NCI-H2196 treated with DMSO at 0.1 percent for 48 hours (cell line): ENCODE measurements at regions not wholly inside any gene's neighbourhood (a gene's known extent, or its start where the extent isn't known, plus 50 kb on each side); places are given as distances from the start of the nearest gene placed in this dataset.
"Not testable (repeated sequence)": the region's sequence is repeated elsewhere in the genome, so short reads cannot be mapped to it uniquely, and the experiment has no call there.

Source experiments
- DNase-seq: peaks from one replicate; lab custom pipeline; 2025; ENCODE audit not compliant: unreplicated experiment; lab: John Stamatoyannopoulos, UW

- DNase-seq, result no peak
Measured at GRCh38 chr9:71514344-71514975, 253.9 kb downstream of the CEMIP2 start.

DNA sequence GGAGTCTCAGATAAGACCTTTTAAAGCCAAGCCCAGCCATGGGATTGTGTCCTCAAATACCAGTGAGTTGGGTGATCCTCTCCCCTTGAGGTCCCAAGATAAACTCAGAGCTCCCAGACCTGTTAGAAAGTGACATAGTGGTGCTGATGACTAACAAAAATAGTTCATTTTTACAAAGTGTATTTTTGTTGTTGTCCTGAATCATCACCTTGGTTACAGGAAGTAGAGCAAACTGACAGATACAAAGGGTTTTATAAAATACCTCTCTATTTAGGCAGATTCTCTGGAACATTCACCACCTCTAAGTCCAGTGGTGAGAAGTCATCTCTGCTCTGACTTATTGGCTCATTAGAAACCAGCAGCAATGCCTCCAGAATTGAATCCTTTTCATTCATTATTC, 259.3 kb downstream of the CEMIP2 start:
- no peak for DNase-seq

DNA sequence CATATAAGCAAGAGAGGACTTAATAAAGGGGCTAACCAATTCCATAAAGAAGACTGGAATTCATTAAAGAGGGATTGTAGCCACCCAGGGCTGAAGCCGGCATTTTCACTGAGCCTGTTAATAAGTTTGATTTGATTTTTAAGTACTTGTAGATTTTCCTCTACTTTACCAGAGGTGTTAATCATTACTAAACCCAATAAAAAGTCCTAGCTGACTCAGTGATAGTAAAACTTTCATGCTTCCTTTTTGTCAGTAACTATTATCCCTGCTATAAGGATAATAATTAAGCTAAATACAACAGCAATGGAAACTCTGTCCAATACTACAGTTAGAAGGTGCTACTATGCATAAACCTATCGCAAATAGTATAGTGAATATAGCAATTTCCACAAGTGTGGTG, 260.2 kb downstream of the CEMIP2 start:
- DNase-seq, result not testable (repeated sequence)

DNA sequence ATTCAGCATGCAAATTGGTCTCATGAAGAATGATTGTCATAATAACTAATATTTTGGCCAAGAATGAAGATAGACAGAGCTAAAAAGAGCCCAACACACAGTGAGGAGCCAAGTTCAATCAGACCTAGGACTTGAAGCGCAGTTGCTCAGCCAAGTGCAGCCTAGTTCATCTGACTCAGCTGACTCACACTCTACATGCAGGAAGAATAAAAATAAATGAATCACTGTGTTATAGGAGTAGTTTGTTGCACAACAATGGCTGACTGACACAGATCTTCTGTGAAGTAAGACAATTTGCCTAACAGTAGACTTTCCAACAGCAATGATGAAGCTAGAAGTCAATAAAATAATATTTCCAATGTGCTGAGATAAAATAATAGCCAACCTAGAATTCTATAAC, 261.5 kb downstream of the CEMIP2 start:
- no peak for DNase-seq

DNA sequence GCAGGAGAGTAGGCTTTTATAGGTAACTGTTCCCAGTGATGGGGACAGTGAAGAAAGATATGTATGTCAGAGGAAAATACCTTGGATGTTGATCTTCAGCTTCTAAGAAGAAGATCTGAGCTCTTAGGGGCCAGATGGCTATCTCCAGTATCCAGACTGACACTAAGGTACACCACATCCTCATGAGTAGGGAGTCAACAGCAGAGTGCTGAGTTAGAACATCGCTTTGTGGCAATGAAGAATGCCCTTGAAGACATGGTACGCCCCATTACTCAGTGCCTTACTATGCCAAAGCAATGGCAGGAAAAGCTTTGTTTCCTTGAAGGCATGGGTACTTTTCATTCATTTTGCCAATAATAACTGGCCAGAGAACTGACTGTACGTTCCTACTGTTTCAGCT, 263.7 kb downstream of the CEMIP2 start:
- no peak for DNase-seq

GRCh38 chr9:71498691-71499090, 269.6 kb downstream of the CEMIP2 start:
- DNase-seq, result no peak

GRCh38 chr9:71490810-71491209, 277.5 kb downstream of the CEMIP2 start:
- no peak for DNase-seq

- no peak for DNase-seq
Measured at GRCh38 chr9:71487061-71487460, 281.3 kb downstream of the CEMIP2 start.

DNA sequence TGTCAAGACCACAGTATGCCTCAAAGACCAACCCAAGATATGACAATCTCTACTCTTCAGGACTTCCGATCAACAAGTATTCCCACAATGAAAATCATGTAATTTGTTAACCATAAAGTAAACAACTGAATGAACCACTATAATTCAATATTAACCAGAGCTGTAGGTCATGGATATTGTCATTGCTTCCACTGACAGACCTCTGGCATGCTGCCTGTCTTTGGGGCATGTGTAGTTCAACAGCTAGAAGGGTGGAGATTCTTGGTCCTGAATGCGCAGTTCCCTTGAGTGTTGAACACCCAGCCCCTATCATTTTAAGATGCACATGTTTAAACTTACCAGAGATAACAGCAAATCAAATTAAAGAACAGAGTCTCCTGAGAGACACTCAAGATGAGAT, 283.0 kb downstream of the CEMIP2 start:
- no peak for DNase-seq

DNA sequence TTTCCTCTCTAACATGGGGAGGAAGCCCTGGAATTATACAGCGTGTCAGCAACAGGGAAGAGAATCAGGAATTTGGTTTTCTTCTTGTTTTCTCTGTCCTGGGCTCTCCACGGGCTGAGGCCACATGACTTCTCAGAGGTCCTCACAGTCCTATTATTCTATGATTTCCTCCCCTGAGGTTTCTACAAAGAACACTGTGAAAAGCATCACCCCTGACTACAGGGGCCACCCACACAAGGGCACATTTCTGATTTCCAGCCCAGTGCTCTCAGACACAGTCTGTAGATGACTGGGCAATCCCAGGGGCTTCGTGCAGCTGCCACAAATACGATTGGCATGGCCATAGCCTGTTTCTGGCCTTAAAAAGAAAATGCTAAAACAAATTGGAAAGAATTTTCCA, 284.9 kb downstream of the CEMIP2 start:
- DNase-seq, result no peak

- DNase-seq, result no peak
Measured at GRCh38 chr9:71479621-71480020, 288.7 kb downstream of the CEMIP2 start.

DNA sequence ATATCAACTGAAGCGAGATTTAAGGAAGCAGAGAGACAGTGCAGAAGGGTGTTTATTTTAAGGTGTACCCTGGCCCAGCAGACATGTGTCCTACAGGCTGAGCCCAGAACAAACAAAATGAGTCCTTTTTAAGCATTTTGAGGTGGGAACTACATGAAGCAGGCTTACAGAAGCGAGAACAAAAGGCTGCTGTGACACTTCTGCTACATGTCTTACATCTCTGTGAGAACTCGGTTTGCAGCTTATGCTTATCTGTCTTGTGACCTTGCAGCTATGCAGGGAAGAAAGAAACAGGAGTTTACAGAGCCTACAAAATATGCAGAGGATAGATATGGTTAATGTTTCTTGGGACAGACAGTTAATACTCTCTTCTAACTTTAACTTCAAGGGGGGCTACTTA, 295.9 kb downstream of the CEMIP2 start:
- DNase-seq, result no peak

GRCh38 chr9:71465392-71465791, 302.9 kb downstream of the CEMIP2 start:
- no peak for DNase-seq

- DNase-seq, result no peak
Measured at GRCh38 chr9:71459082-71459481, 309.2 kb downstream of the CEMIP2 start.

DNA sequence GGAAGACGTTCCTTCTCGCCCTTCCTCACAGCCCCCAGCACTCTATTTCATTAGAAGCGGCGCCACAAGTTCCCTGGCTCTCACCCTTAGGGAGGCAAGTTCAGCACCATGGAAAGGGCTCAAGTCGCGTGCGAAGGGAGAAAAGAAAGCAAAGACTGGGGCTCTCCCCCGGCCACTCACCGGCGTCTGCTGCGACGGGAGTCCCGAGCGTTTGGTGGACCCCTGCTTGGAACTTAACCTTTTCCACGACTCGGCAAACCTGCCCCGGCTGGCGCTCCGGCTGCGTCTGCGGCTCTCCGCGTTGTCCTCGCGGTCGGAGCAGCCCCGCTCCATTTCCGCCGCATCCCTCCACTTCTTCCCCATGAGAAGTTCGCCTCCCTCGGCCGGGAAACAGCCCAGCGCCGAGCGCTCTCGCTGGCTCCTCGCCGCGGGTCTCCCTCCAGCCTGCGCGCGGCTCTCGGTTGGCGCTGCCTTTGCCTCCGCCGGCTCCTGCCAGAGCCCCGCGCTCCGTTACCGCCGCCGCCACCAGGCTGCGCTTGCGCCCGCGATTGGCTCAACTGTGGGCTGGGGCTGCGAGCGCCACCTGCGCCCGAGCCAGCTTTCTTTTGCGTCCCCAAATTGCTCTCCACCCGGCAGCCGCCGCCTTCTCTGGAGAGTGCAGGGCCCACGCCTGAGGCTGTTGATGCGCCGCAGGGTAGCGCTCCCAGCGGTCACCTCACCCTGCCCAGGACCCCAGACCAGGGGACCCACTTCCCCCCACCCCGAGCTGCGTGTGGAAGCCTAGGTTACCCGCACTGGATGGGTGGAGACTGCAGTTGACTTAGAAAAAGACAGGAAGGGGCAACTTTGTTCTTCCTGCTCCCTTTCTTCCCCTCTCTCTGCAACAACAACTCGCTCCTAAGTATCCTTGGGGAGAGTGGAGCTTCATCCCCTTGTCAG, 321.6 kb downstream of the CEMIP2 start:
- no peak for DNase-seq

- no peak for DNase-seq
Measured at GRCh38 chr9:71446106-71446472, 322.2 kb downstream of the CEMIP2 start.

DNA sequence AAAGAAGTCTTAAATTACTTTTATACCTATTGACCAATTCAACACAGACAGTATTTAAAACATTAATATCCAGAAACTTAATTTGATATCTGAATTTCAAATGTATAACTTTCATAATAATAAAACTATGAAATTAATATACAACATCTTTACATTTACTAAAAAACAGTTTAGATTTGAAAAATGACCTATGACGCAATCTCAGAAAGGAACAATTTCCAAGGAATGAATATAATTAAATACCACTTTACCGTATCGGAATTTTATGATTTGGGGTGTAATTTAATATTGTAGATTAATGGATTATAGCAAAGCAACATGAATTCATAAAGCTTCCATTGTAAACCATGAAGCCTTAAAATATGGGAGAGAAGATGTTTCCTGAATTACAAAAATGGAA, 321.5 kb upstream of the TRPM3 start:
- DNase-seq, result no peak

GRCh38 chr9:71441266-71441665, 319.8 kb upstream of the TRPM3 start:
- DNase-seq, result no peak

DNA sequence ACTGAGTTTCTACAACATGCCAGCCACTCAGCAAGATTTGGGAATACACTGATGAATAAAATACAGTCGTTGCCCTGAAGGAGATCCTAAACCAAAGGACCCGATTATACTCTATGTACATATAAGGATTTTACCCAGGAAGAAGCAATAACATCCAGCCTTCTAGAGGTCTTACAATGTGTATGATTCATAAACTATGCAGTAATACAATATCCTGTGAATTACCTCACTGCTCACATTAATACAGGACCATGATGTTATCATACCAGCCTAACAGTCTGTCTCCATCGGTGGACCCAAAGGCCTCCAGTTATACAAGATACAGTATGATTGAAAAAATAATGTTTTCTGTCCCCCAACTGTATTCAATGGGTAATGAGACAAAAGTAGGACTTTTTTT, 310.5 kb upstream of the TRPM3 start:
- no peak for DNase-seq

GRCh38 chr9:71407341-71407740, 285.9 kb upstream of the TRPM3 start:
- DNase-seq, result not testable (repeated sequence)

- DNase-seq, result no peak
Measured at GRCh38 chr9:71403106-71403505, 281.7 kb upstream of the TRPM3 start.

DNA sequence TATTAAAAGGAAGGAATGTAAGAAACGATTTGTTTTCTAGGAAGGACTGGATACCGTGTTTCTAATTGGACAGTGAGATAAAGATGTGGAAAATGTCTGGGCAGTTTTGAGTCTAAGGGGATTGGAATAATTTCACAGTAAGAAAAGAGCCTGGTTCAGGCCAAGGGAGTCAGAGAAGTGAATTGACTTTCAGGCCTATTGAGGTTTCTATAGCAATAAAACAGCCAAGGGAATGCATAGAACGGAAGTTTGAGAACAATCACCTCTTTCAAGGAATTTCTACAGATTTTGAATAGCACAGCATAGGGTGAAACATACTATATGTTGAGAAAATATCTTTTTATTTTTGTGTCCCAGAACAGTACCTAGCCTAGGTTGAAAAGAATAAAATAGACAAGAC, 271.6 kb upstream of the TRPM3 start:
- DNase-seq, result no peak

DNA sequence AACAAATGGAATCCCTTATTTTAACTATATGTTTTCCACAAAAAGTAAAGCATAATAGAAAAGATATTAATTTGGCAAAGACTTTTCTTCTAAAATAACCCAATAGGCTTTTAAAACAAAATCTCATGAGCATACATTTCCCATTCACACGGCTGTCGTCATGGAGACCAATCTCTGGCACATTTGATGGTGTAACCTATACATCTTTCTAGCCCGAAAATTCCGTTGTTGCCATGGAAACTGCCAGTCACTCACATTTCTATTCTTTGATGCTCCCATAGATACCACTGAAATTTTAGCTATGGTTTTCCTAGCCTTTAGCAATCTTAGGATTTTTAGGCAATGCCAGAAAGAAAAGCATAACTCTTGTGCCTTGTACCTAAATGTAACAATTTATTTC, 262.9 kb upstream of the TRPM3 start:
- no peak for DNase-seq
